AG10803 (cell line): ENCODE measurements at regions not wholly inside any gene's neighbourhood (a gene's known extent, or its start where the extent isn't known, plus 50 kb on each side); places are given as distances from the start of the nearest gene placed in this dataset.
"Not testable (repeated sequence)": the region's sequence is repeated elsewhere in the genome, so short reads cannot be mapped to it uniquely, and the experiment has no call there.

Source experiments
- DNase-seq: peaks from one replicate; pipeline ENCODE4 v3.0.0; 2010; ENCODE audit warnings: low read depth
- H3K4me3 ChIP-seq: 2 replicates; pipeline ENCODE4 v1.5.1; 2011; ENCODE audit warnings: mild to moderate bottlenecking, low read length, control low read depth
- CTCF ChIP-seq: conservative IDR thresholded peaks from 2 replicates; pipeline ENCODE4 v1.5.1; 2011; ENCODE audit warnings: mild to moderate bottlenecking, low read length, control low read depth, inconsistent platforms

GRCh38 chr10:32217216-32217615 is 129.7 kb downstream of the EPC1 start:
- TF ChIP-seq CTCF: no peak
- H3K4me3 ChIP-seq: no peak overlapping the region
- no peak for DNase-seq

- DNase-seq, H3K4me3 ChIP-seq: not testable (repeated sequence)
These were observed 133.1 kb downstream of the EPC1 start for GRCh38 chr10:32213838-32214237.

- no peak for TF ChIP-seq CTCF
- DNase-seq: no peak
- H3K4me3 ChIP-seq: no peak overlapping the region
These were observed 136.0 kb downstream of the EPC1 start for GRCh38 chr10:32211046-32211363.

- peak; percentile 70 for DNase-seq
These were observed 136.5 kb downstream of the EPC1 start for GRCh38 chr10:32210306-32211045.

GRCh38 chr10:32208005-32208404 is 139.0 kb downstream of the EPC1 start:
- not testable (repeated sequence) for H3K4me3 ChIP-seq, DNase-seq

More at GRCh38 chr10:32210306-32211045, 136.5 kb downstream of the EPC1 start:
- no peak overlapping the region for H3K4me3 ChIP-seq
- TF ChIP-seq CTCF: peak; percentile 73

GRCh38 chr10:32207544-32207943 is 139.4 kb downstream of the EPC1 start:
- peak; percentile 39 for DNase-seq
- no peak overlapping the region for H3K4me3 ChIP-seq
- TF ChIP-seq CTCF: peak; percentile 64

GRCh38 chr10:32205670-32206069 is 141.3 kb downstream of the EPC1 start:
- TF ChIP-seq CTCF: no peak
- peak; percentile 50 for DNase-seq
- H3K4me3 ChIP-seq: no peak overlapping the region

GRCh38 chr10:32204606-32205005 is 142.4 kb downstream of the EPC1 start:
- no peak for TF ChIP-seq CTCF
- DNase-seq: peak; percentile 45
- H3K4me3 ChIP-seq: no peak overlapping the region
